ENCODE measurements at regions not wholly inside any gene's neighbourhood (a gene's known extent, or its start where the extent isn't known, plus 50 kb on each side); places are given as distances from the start of the nearest gene placed in this dataset.

- TF ChIP-seq, protein P1, sequence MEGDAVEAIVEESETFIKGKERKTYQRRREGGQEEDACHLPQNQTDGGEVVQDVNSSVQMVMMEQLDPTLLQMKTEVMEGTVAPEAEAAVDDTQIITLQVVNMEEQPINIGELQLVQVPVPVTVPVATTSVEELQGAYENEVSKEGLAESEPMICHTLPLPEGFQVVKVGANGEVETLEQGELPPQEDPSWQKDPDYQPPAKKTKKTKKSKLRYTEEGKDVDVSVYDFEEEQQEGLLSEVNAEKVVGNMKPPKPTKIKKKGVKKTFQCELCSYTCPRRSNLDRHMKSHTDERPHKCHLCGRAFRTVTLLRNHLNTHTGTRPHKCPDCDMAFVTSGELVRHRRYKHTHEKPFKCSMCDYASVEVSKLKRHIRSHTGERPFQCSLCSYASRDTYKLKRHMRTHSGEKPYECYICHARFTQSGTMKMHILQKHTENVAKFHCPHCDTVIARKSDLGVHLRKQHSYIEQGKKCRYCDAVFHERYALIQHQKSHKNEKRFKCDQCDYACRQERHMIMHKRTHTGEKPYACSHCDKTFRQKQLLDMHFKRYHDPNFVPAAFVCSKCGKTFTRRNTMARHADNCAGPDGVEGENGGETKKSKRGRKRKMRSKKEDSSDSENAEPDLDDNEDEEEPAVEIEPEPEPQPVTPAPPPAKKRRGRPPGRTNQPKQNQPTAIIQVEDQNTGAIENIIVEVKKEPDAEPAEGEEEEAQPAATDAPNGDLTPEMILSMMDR (IDR thresholded peaks at IDR 0.05) = no peak
- TF ChIP-seq POLR2A (IDR thresholded peaks at IDR 0.05) (no peak), EP300 (IDR thresholded peaks at IDR 0.05) (no peak)
Observed at GRCh38 chr12:13313886-13314285, 117.4 kb downstream of the EMP1 start.
